ENCODE measurements at regions not wholly inside any gene's neighbourhood (a gene's known extent, or its start where the extent isn't known, plus 50 kb on each side); places are given as distances from the start of the nearest gene placed in this dataset.

DNA sequence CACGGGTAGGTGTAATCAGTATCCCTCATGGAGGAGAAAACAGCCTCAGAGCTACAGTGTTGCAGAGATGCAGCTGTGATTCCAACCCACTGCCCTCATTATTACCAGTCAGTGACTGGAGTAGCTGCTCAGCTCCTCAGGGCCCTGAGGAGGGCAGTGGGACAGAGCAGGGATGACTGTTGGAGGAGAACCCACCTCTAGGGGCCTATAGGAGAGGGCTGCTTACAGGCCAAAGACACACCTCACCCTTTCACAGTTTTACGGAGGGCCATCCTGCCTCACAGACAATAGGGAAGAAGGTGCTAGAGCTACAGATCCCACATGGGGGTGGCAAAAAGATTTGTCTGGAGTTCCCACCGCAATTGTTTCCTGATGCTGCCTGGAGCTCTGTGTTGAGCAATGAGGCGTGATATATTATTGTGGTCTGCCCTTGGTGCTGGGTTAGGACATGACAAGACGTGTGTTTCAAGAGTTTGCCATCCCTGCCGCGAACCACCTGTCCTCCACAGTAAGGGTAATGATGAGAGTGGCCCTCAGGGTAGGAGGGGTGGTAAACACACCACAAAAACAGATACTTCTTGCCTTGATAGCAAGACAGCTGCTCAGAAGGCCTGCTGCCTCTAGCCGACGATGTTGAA is 140.5 kb upstream of the TPM1 start:
- TF ChIP-seq EP300 (IDR thresholded peaks at IDR 0.05; ENCODE audit: borderline replicate concordance): no peak
- TF ChIP-seq NFIC (IDR thresholded peaks at IDR 0.05): no peak
- TF ChIP-seq TEAD4 (IDR thresholded peaks at IDR 0.05): no peak
- no peak for TF ChIP-seq CREB1 (IDR thresholded peaks at IDR 0.05; ENCODE audit: low read depth)
- no peak for TF ChIP-seq ZBTB7A (IDR thresholded peaks at IDR 0.05; ENCODE audit: low read depth)
- TF ChIP-seq FOXM1 (IDR thresholded peaks at IDR 0.05; ENCODE audit: borderline replicate concordance, low read depth): no peak
- TF ChIP-seq, protein P1, sequence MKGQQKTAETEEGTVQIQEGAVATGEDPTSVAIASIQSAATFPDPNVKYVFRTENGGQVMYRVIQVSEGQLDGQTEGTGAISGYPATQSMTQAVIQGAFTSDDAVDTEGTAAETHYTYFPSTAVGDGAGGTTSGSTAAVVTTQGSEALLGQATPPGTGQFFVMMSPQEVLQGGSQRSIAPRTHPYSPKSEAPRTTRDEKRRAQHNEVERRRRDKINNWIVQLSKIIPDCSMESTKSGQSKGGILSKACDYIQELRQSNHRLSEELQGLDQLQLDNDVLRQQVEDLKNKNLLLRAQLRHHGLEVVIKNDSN (IDR thresholded peaks at IDR 0.05): no peak
- no peak for TF ChIP-seq MAX (IDR thresholded peaks at IDR 0.05)
- TF ChIP-seq, protein P2, sequence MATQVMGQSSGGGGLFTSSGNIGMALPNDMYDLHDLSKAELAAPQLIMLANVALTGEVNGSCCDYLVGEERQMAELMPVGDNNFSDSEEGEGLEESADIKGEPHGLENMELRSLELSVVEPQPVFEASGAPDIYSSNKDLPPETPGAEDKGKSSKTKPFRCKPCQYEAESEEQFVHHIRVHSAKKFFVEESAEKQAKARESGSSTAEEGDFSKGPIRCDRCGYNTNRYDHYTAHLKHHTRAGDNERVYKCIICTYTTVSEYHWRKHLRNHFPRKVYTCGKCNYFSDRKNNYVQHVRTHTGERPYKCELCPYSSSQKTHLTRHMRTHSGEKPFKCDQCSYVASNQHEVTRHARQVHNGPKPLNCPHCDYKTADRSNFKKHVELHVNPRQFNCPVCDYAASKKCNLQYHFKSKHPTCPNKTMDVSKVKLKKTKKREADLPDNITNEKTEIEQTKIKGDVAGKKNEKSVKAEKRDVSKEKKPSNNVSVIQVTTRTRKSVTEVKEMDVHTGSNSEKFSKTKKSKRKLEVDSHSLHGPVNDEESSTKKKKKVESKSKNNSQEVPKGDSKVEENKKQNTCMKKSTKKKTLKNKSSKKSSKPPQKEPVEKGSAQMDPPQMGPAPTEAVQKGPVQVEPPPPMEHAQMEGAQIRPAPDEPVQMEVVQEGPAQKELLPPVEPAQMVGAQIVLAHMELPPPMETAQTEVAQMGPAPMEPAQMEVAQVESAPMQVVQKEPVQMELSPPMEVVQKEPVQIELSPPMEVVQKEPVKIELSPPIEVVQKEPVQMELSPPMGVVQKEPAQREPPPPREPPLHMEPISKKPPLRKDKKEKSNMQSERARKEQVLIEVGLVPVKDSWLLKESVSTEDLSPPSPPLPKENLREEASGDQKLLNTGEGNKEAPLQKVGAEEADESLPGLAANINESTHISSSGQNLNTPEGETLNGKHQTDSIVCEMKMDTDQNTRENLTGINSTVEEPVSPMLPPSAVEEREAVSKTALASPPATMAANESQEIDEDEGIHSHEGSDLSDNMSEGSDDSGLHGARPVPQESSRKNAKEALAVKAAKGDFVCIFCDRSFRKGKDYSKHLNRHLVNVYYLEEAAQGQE (IDR thresholded peaks at IDR 0.05; ENCODE audit: low read depth): no peak
- TF ChIP-seq RAD21 (IDR thresholded peaks at IDR 0.05; ENCODE audit: low read depth): no peak
- no peak for TF ChIP-seq TCF12 (IDR thresholded peaks at IDR 0.05; ENCODE audit: low read depth)
- no peak for TF ChIP-seq YY1 (IDR thresholded peaks at IDR 0.05; ENCODE audit: low read depth)
- no peak for TF ChIP-seq CEBPB (IDR thresholded peaks at IDR 0.05)
- TF ChIP-seq EGR1 (IDR thresholded peaks at IDR 0.05): no peak
- TF ChIP-seq TAF1 (IDR thresholded peaks at IDR 0.05; ENCODE audit: low read depth): no peak

- TF ChIP-seq TCF12 (IDR thresholded peaks at IDR 0.05; ENCODE audit: low read depth) (no peak), CEBPB (IDR thresholded peaks at IDR 0.05) (no peak), YY1 (IDR thresholded peaks at IDR 0.05; ENCODE audit: low read depth) (no peak), TAF1 (IDR thresholded peaks at IDR 0.05; ENCODE audit: low read depth) (no peak), CREB1 (IDR thresholded peaks at IDR 0.05; ENCODE audit: low read depth) (no peak), ZBTB7A (IDR thresholded peaks at IDR 0.05; ENCODE audit: low read depth) (no peak), MAX (IDR thresholded peaks at IDR 0.05) (no peak), NFIC (IDR thresholded peaks at IDR 0.05) (no peak), FOXM1 (IDR thresholded peaks at IDR 0.05; ENCODE audit: borderline replicate concordance, low read depth) (no peak)
Measured at GRCh38 chr15:62902821-62903220, 139.7 kb upstream of the TPM1 start.

DNA sequence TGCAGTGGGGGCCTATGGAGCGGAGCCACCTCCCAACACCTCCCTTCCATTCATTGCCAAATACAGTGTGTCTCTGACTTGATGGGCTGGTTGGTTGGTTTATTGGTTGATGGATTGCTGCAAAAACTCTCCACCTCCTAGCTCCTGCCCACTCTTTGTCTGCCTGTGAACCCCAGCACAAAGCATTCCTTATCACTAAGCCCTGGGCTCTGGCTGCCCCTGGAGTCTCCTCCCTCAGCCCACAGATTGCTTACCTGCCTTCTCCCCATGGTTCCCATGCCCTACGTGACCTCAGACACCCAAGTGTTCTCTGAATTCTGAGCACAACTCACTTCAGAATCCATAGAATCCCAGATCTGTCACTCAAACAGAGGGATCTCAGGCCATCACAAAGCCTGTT is 139.1 kb upstream of the TPM1 start:
- TF ChIP-seq RAD21 (IDR thresholded peaks at IDR 0.05; ENCODE audit: low read depth) (no peak), TAF1 (IDR thresholded peaks at IDR 0.05; ENCODE audit: low read depth) (no peak)

GRCh38 chr15:62904041-62904910 is 138.3 kb upstream of the TPM1 start:
- TF ChIP-seq, protein P2 (IDR thresholded peaks at IDR 0.05; ENCODE audit: low read depth): no peak
- no peak for TF ChIP-seq EGR1 (IDR thresholded peaks at IDR 0.05)
- TF ChIP-seq FOXM1 (IDR thresholded peaks at IDR 0.05; ENCODE audit: borderline replicate concordance, low read depth): no peak
- TF ChIP-seq TCF12 (IDR thresholded peaks at IDR 0.05; ENCODE audit: low read depth): no peak
- no peak for TF ChIP-seq CEBPB (IDR thresholded peaks at IDR 0.05)
- TF ChIP-seq NFIC (IDR thresholded peaks at IDR 0.05): no peak
- no peak for TF ChIP-seq TAF1 (IDR thresholded peaks at IDR 0.05; ENCODE audit: low read depth)
- no peak for TF ChIP-seq RAD21 (IDR thresholded peaks at IDR 0.05; ENCODE audit: low read depth)
- TF ChIP-seq TEAD4 (IDR thresholded peaks at IDR 0.05): no peak
- TF ChIP-seq CREB1 (IDR thresholded peaks at IDR 0.05; ENCODE audit: low read depth): no peak
- no peak for TF ChIP-seq MAX (IDR thresholded peaks at IDR 0.05)

DNA sequence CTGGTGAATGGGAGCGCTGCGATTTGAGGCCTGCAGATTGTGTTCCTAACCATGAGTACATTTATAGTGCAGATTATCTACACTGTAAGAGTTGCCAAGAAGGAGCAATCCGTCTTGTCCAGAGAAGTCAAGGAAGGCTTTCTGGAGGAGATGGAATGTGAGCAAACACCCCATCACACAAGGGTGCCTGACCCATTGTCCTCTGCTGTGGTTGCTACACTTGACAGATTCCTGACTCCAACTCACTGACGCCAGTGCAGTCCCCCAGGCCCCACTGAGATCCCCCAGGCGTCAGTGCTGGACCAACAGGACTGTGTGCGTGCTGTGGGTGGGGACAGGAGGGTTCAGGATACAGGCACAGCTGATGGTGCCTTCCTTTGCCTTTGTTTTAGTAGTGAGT is 135.9 kb upstream of the TPM1 start:
- TF ChIP-seq EGR1 (IDR thresholded peaks at IDR 0.05): no peak
- no peak for TF ChIP-seq MAX (IDR thresholded peaks at IDR 0.05)
- TF ChIP-seq TAF1 (IDR thresholded peaks at IDR 0.05; ENCODE audit: low read depth): no peak
- no peak for TF ChIP-seq CREB1 (IDR thresholded peaks at IDR 0.05; ENCODE audit: low read depth)
- TF ChIP-seq RAD21 (IDR thresholded peaks at IDR 0.05; ENCODE audit: low read depth): no peak

GRCh38 chr15:62907275-62907674 is 135.3 kb upstream of the TPM1 start:
- TF ChIP-seq NFIC (IDR thresholded peaks at IDR 0.05): no peak
- TF ChIP-seq TEAD4 (IDR thresholded peaks at IDR 0.05): no peak
- TF ChIP-seq RAD21 (IDR thresholded peaks at IDR 0.05; ENCODE audit: low read depth): no peak
- TF ChIP-seq CEBPB (IDR thresholded peaks at IDR 0.05): no peak
- no peak for TF ChIP-seq TAF1 (IDR thresholded peaks at IDR 0.05; ENCODE audit: low read depth)
- TF ChIP-seq, protein P1 (IDR thresholded peaks at IDR 0.05): no peak
- TF ChIP-seq, protein P2 (IDR thresholded peaks at IDR 0.05; ENCODE audit: low read depth): no peak
- no peak for TF ChIP-seq TCF12 (IDR thresholded peaks at IDR 0.05; ENCODE audit: low read depth)
- TF ChIP-seq ZBTB7A (IDR thresholded peaks at IDR 0.05; ENCODE audit: low read depth): no peak
- no peak for TF ChIP-seq FOXM1 (IDR thresholded peaks at IDR 0.05; ENCODE audit: borderline replicate concordance, low read depth)
- TF ChIP-seq MAX (IDR thresholded peaks at IDR 0.05): no peak
- TF ChIP-seq YY1 (IDR thresholded peaks at IDR 0.05; ENCODE audit: low read depth): no peak
- no peak for TF ChIP-seq CREB1 (IDR thresholded peaks at IDR 0.05; ENCODE audit: low read depth)
- TF ChIP-seq EGR1 (IDR thresholded peaks at IDR 0.05): no peak
